Prostate gland (tissue), 2 donors: ENCODE measurements at regions not wholly inside any gene's neighbourhood (a gene's known extent, or its start where the extent isn't known, plus 50 kb on each side); places are given as distances from the start of the nearest gene placed in this dataset.

Experiments
- DNase-seq: peaks from one replicate; pipeline ENCODE4 v3.0.0-alpha.2; 2019; ENCODE audit warnings: low spot score
- H3K27ac ChIP-seq, 2 donors: fragments of 200-600 bp; sonication (generic); 2 replicates each; pipeline ENCODE4 v1.5.1; 2017 to 2019
- H3K27me3 ChIP-seq: fragments of 200-600 bp; sonication (generic); replicated peaks from 2 replicates; pipeline ENCODE4 v1.5.1; 2019; ENCODE audit not compliant: insufficient read depth
- H3K36me3 ChIP-seq, 2 donors: fragments of 200-600 bp; sonication (generic); 1 replicate in 1 of 2; 2 replicates in 1 of 2; pipeline versions ENCODE4 v1.5.1 to v1.8.1; 2017 to 2019
- H3K4me1 ChIP-seq: fragments of 200-600 bp; sonication (generic); replicated peaks from 2 replicates; pipeline ENCODE4 v1.5.1; 2019
- H3K4me3 ChIP-seq, 2 donors: fragments of 200-600 bp; sonication (generic); 2 replicates each; pipeline ENCODE4 v1.5.1; 2017 to 2019
- H3K9me3 ChIP-seq: fragments of 200-600 bp; sonication (generic); 2 replicates; pipeline ENCODE4 v1.5.1; 2017
- CTCF ChIP-seq, 4 experiments: fragments of 200-600 bp in 2 of 4; fragments of 450-650 bp in 2 of 4; sonication (generic) in 2 of 4; IDR thresholded peaks; 1 replicate in 3 of 4; 2 replicates in 1 of 4; pipeline ENCODE4 v1.5.1; 2016 to 2019; ENCODE audit warnings: antibody characterized with exemption in 4 of 4, mild to moderate bottlenecking in 2 of 4, moderate library complexity in 2 of 4
- POLR2A ChIP-seq: fragments of 450-650 bp; IDR thresholded peaks from one replicate; pipeline ENCODE4 v1.6.1; 2016; ENCODE audit warnings: antibody characterized with exemption, mild to moderate bottlenecking
- POLR2AphosphoS5 ChIP-seq: sonication (generic); formaldehyde crosslinking; IDR thresholded peaks from one replicate; pipeline ENCODE4 v1.6.1; 2017; ENCODE audit warnings: antibody characterized with exemption
- WGBS: methylation state at CpG from one replicate; pipeline ENCODE4 v1.1.5; 2018; 5-methylcytosine and 5-hydroxymethylcytosine counted together
- intact Hi-C: fragments of 100-400 bp; cut with DNase I; formaldehyde crosslinking; loops from one replicate; pipeline ENCODE4 v1.14.2; 2022

DNA sequence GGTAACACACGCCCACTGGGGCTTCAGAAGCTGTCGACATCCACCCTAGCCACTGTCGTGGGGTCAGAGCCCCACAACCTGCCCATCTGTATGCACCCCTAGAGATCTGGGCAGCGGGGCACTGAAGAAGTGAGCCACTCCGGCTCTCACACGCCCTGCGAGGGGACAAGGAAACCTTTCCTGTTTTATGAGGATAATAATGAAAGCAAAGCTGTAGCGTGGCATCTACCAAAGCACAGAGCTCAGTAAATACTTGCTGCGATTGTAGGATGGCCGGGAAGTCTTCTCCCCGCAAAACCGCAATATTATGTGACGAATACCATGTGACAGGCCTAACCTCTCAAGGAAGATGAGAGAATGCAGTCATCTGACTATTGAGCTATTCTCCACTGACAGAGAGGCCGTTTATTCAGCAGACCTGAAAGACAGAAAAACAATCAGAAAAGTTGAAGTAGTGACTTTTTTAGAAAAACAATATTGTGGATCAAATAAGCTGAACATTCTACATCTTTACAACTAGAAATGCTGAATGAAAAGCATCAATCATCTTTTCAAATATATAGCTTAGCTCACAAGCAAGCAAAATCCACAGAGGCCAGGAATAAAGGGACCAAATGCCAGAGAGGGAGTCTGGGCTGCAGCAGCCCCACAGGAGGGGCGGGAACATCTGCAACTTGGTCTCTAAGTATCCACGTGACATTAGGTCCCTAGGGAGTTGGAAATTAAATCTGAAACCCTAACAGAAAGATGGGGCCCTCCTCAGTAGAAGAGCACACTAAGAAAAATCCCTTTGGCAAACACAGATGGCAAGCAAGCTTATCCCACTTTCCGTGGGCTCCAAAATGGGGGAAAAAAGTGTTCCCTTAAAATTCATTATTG lies 207.8 kb downstream of the TTLL2 start:
- WGBS, result 73% methylated on average over 17 of the region's 17 CpGs
- Histone ChIP-seq H3K27ac (no peak overlapping the region), H3K36me3 (no peaks in the 10 kb centered on the region), H3K4me3 (no peak overlapping the region), H3K4me1 (no peaks in the 10 kb centered on the region), H3K9me3 (no peaks in the 10 kb centered on the region), H3K27me3 (no peaks in the 10 kb centered on the region)
- DNase-seq, result no peak
- intact Hi-C loops, result no loop called here
- no peak for TF ChIP-seq POLR2A
- TF ChIP-seq CTCF (IDR thresholded peaks at IDR 0.05), result no peak
- TF ChIP-seq POLR2AphosphoS5, result no peak

DNA sequence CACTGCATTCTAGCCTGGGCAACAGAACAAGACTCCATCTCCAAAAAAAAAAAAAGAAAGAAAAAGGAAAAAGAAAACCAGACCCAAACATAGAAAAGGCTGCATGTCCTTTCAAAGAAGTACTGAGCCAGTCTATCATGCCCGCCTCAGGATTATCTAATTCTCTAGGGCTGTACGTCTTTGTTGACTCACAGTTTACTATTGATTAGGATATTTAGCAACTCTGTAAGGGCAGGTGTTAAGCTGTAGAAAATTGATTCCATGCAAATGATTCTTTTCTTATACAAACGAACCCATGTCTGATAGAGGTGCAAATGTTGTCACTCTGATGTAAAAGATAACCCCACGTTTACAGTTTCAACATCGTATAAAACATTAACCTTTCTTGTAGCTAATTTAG lies 209.0 kb downstream of the TTLL2 start:
- no peaks in the 10 kb centered on the region for H3K27me3 ChIP-seq
- TF ChIP-seq CTCF (IDR thresholded peaks at IDR 0.05) (no peak), POLR2AphosphoS5 (no peak), POLR2A (no peak)
- no peak for DNase-seq
- no peaks in the 10 kb centered on the region for H3K9me3 ChIP-seq
- H3K4me3 ChIP-seq, result no peak overlapping the region
- WGBS, result 59% methylated on average over 5 of the region's 5 CpGs
- no peak overlapping the region for H3K27ac ChIP-seq
- H3K4me1 ChIP-seq, result no peaks in the 10 kb centered on the region
- no peaks in the 10 kb centered on the region for H3K36me3 ChIP-seq
- intact Hi-C loops, result no loop called here

GRCh38 chr6:167537816-167538215 lies 212.9 kb downstream of the TTLL2 start:
- intact Hi-C loops, result no loop called here
- Histone ChIP-seq H3K9me3 (no peaks in the 10 kb centered on the region), H3K4me1 (no peaks in the 10 kb centered on the region), H3K27me3 (no peaks in the 10 kb centered on the region), H3K27ac (no peak overlapping the region), H3K36me3 (no peaks in the 10 kb centered on the region), H3K4me3 (no peak overlapping the region)
- no peak for DNase-seq
- TF ChIP-seq POLR2A (no peak), POLR2AphosphoS5 (no peak), CTCF (IDR thresholded peaks at IDR 0.05) (no peak)
- 90% methylated on average over 2 of the region's 2 CpGs for WGBS

- no peak overlapping the region for H3K27ac ChIP-seq
- H3K4me3 ChIP-seq, result no peak overlapping the region
- no peak for DNase-seq
- H3K9me3 ChIP-seq, result no peaks in the 10 kb centered on the region
- no peak for TF ChIP-seq POLR2A
- no peak for TF ChIP-seq POLR2AphosphoS5
- 37% methylated on average over 4 of the region's 4 CpGs for WGBS
- no peaks in the 10 kb centered on the region for H3K36me3 ChIP-seq
- no peaks in the 10 kb centered on the region for H3K4me1 ChIP-seq
- intact Hi-C loops, result no loop called here
- no peaks in the 10 kb centered on the region for H3K27me3 ChIP-seq
These were observed 213.9 kb downstream of the TTLL2 start for GRCh38 chr6:167538746-167539145.

DNA sequence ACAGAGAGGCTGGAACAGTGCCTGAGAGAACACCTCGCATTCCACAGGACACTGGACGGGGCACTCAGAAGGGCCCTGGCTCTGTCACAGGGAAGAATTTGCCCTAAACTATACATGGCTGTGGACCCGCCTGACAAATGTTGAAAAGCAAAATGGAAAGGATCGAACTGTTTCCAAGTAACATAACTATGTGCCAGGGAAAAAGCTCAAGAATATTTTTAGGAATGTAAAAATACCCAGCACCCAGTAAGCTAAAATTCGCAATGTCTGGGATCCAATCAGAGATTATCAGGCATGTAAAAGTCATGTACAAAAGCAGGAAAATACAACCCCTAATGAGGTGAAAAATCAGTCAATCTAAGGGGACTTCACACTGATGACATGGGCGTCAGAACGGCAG lies 215.9 kb downstream of the TTLL2 start:
- Histone ChIP-seq H3K36me3 (no peaks in the 10 kb centered on the region), H3K4me3 (no peak overlapping the region), H3K9me3 (no peaks in the 10 kb centered on the region), H3K27me3 (no peaks in the 10 kb centered on the region), H3K27ac (no peak overlapping the region), H3K4me1 (no peaks in the 10 kb centered on the region)
- no peak for DNase-seq
- TF ChIP-seq POLR2A (no peak), CTCF (IDR thresholded peaks at IDR 0.05) (no peak), POLR2AphosphoS5 (no peak)
- 89% methylated on average over 7 of the region's 7 CpGs for WGBS
- intact Hi-C loops, result no loop called here
